ENCODE measurements at regions not wholly inside any gene's neighbourhood (a gene's known extent, or its start where the extent isn't known, plus 50 kb on each side); places are given as distances from the start of the nearest gene placed in this dataset.
"Not testable (repeated sequence)": the region's sequence is repeated elsewhere in the genome, so short reads cannot be mapped to it uniquely, and the experiment has no call there.

GRCh38 chr11:116345575-116345974 lies 427.2 kb downstream of the BUD13 start:
- Histone ChIP-seq H3K4me1 (no peaks in the 10 kb centered on the region), H3K27me3 (peaks cover 9% of the 10 kb centered on the region), H3K9me3 (no peaks in the 10 kb centered on the region), H3K27ac (no peak overlapping the region), H3K4me3 (no peak overlapping the region), H3K36me3 (no peaks in the 10 kb centered on the region)
- ATAC-seq, result no peak
- 40 to 63% methylated on average over 2 of the region's 2 CpGs for WGBS, 2 donors (ENCODE audit: low coverage in 1 of 2)
- TF ChIP-seq EP300 (IDR thresholded peaks at IDR 0.05) (no peak), CTCF (IDR thresholded peaks at IDR 0.05) (no peak), POLR2AphosphoS5 (IDR thresholded peaks at IDR 0.05) (no peak), POLR2A (IDR thresholded peaks at IDR 0.05) (no peak)

GRCh38 chr11:116344601-116345000 lies 428.2 kb downstream of the BUD13 start:
- H3K36me3 ChIP-seq, result no peaks in the 10 kb centered on the region
- WGBS, 2 donors (ENCODE audit: low coverage in 1 of 2), result 62 to 69% methylated on average over 5 of the region's 5 CpGs
- no peaks in the 10 kb centered on the region for H3K4me1 ChIP-seq
- H3K4me3 ChIP-seq, result no peak overlapping the region
- peaks cover 9% of the 10 kb centered on the region for H3K27me3 ChIP-seq
- no peak overlapping the region for H3K27ac ChIP-seq
- no peak for ATAC-seq
- H3K9me3 ChIP-seq, result no peaks in the 10 kb centered on the region
- TF ChIP-seq POLR2AphosphoS5 (IDR thresholded peaks at IDR 0.05) (no peak), CTCF (IDR thresholded peaks at IDR 0.05) (no peak), POLR2A (IDR thresholded peaks at IDR 0.05) (no peak), EP300 (IDR thresholded peaks at IDR 0.05) (no peak)

- 78 to 81% methylated on average over 3 of the region's 3 CpGs for WGBS, 2 donors (ENCODE audit: low coverage in 1 of 2)
- no peak overlapping the region for H3K4me3 ChIP-seq
- no peak for ATAC-seq
These were observed 429.5 kb downstream of the BUD13 start for GRCh38 chr11:116343270-116343669.

GRCh38 chr11:116342148-116342547 lies 430.6 kb downstream of the BUD13 start:
- TF ChIP-seq POLR2A (IDR thresholded peaks at IDR 0.05), result no peak
- no peak for TF ChIP-seq CTCF (IDR thresholded peaks at IDR 0.05)
- no peak for TF ChIP-seq EP300 (IDR thresholded peaks at IDR 0.05)
- no peak for TF ChIP-seq POLR2AphosphoS5 (IDR thresholded peaks at IDR 0.05)
- 69 to 77% methylated on average over 6 to 7 of the region's 7 CpGs for WGBS, 2 donors (ENCODE audit: low coverage in 1 of 2)

More at GRCh38 chr11:116343270-116343669, 429.5 kb downstream of the BUD13 start:
- no peaks in the 10 kb centered on the region for H3K36me3 ChIP-seq
- TF ChIP-seq POLR2AphosphoS5 (IDR thresholded peaks at IDR 0.05) (no peak), CTCF (IDR thresholded peaks at IDR 0.05) (no peak)
- H3K9me3 ChIP-seq, result no peaks in the 10 kb centered on the region
- peaks cover 9% of the 10 kb centered on the region for H3K27me3 ChIP-seq
- H3K27ac ChIP-seq, result no peak overlapping the region
- H3K4me1 ChIP-seq, result no peaks in the 10 kb centered on the region

GRCh38 chr11:116339306-116340098 lies 433.3 kb downstream of the BUD13 start:
- no peaks in the 10 kb centered on the region for H3K4me1 ChIP-seq
- peaks cover 23% of the 10 kb centered on the region for H3K27me3 ChIP-seq
- H3K9me3 ChIP-seq, result peaks cover 0 to 12% (median 0%) of the 10 kb centered on the region in 3 donors
- TF ChIP-seq EP300 (IDR thresholded peaks at IDR 0.05) (no peak), CTCF (IDR thresholded peaks at IDR 0.05) (no peak), POLR2AphosphoS5 (IDR thresholded peaks at IDR 0.05) (no peak), POLR2A (IDR thresholded peaks at IDR 0.05) (no peak)
- H3K4me3 ChIP-seq, result no peak overlapping the region
- no peaks in the 10 kb centered on the region for H3K36me3 ChIP-seq
- 55 to 73% methylated on average over 7 to 9 of the region's 9 CpGs for WGBS, 2 donors (ENCODE audit: low coverage in 1 of 2)
- no peak overlapping the region for H3K27ac ChIP-seq
- no peak for ATAC-seq

More at GRCh38 chr11:116342148-116342547, 430.6 kb downstream of the BUD13 start:
- no peaks in the 10 kb centered on the region for H3K36me3 ChIP-seq
- no peak for ATAC-seq
- H3K4me3 ChIP-seq, result no peak overlapping the region
- peaks cover 9% of the 10 kb centered on the region for H3K27me3 ChIP-seq
- no peak overlapping the region for H3K27ac ChIP-seq
- H3K4me1 ChIP-seq, result no peaks in the 10 kb centered on the region
- peaks cover 0 to 5% (median 0%) of the 10 kb centered on the region in 3 donors for H3K9me3 ChIP-seq

GRCh38 chr11:116338500-116338899 lies 434.3 kb downstream of the BUD13 start:
- Histone ChIP-seq H3K9me3 (peaks cover 0 to 12% (median 0%) of the 10 kb centered on the region in 3 donors), H3K27me3 (peaks cover 14% of the 10 kb centered on the region)
- 83 to 87% methylated on average over 4 of the region's 4 CpGs for WGBS, 2 donors (ENCODE audit: low coverage in 1 of 2)
- H3K4me3 ChIP-seq, H3K27ac ChIP-seq, ATAC-seq, H3K36me3 ChIP-seq, H3K4me1 ChIP-seq: not testable (repeated sequence)

All from gastroesophageal sphincter (tissue), 4 donors.